ENCODE measurements at regions not wholly inside any gene's neighbourhood (a gene's known extent, or its start where the extent isn't known, plus 50 kb on each side); places are given as distances from the start of the nearest gene placed in this dataset.

DNA sequence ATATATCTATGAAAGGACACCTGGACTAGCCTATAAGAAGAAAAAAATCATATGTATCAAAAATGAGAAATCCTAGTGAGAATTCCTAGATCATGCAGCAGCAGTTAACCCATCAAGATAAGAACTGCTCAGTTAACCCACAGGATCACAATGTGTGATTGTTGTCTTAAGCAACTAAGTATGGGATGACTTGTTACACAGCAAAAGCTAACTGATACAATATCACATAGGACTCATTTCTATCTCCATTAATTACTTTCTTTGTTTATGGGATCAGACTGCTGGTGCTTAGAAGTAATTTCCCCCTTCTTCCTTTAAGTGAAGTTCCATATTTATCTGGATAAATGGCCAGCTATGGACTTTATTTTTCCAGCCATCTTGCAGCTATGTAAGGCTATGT, 280.8 kb upstream of the MARCKS start (continued):
- no peak for TF ChIP-seq JUNB (IDR thresholded peaks at IDR 0.05)
- TF ChIP-seq, protein P1, sequence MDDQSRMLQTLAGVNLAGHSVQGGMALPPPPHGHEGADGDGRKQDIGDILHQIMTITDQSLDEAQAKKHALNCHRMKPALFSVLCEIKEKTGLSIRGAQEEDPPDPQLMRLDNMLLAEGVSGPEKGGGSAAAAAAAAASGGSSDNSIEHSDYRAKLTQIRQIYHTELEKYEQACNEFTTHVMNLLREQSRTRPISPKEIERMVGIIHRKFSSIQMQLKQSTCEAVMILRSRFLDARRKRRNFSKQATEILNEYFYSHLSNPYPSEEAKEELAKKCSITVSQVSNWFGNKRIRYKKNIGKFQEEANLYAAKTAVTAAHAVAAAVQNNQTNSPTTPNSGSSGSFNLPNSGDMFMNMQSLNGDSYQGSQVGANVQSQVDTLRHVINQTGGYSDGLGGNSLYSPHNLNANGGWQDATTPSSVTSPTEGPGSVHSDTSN (IDR thresholded peaks at IDR 0.05) = no peak

DNA sequence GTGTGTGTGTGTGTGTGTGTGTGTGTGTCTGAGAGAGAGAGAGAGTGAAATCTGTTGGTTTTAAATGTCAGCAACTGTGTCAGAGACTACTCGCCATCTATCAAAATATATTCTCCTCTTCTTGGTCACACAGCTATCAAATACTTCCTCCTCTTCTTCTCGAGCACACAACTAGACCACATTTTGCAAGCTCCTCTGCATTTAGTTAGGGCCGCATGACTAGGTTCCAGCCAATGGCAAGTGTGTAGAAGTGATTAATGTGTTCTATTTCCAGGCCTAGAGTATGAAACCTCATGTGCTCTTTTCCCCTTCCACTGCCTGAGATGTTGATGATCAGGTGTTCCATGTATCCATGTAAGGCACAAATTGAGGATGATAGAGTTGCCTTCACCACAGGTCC, 278.5 kb upstream of the MARCKS start:
- ChIA-PET POLR2A (no interaction called here), CTCF (no interaction called here)
- no peaks in the 10 kb centered on the region for H3K4me1 ChIP-seq
- FAIRE-seq (no peak), ATAC-seq (no peak), DNase-seq (ENCODE audit: low read depth in 1 of 2, low spot score in 1 of 2) (no peak)
- no peak overlapping the region for H3K4me3 ChIP-seq
- no peak overlapping the region for H3K27ac ChIP-seq
- 76% methylated on average over 3 of the region's 3 CpGs for WGBS (ENCODE audit: missing lambda C conversion rate)
- peaks cover 3% of the 10 kb centered on the region; the same call in 2 of the 3 replicates for H3K9me3 ChIP-seq
- H3K4me2 ChIP-seq = no peak overlapping the region
- TF ChIP-seq BHLHE40 (IDR thresholded peaks at IDR 0.05; ENCODE audit: low read depth, low read length) = no peak

DNA sequence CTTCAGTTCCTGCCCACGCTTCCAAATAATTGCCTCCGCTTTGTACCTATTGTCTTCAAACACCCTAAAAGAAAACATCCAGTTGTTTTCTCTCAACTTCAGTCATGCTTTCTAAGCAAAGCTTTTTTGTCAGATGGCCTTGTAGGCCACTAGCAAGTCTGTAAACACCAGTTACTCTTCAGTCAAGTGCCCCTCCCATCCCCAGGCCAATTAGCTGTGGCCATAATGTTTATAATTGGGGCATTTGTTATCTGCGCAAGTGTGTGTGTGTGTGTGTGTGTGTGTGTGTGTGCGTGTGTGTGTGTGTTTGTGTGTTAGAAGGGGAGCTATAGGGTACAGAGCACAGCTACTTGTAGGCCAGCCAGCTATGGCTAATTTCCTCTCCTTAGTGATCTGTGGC, 272.4 kb upstream of the MARCKS start:
- Histone ChIP-seq H3K9me3 (no peaks in the 10 kb centered on the region), H3K27ac (no peak overlapping the region), H3K4me1 (0 out of 3 replicates have a peak, but pooled peaks cover 5% of the 10 kb centered on the region), H3K4me3 (no peak overlapping the region), H3K4me2 (no peak overlapping the region)
- FAIRE-seq (no peak), ATAC-seq (no peak), DNase-seq (ENCODE audit: low read depth in 1 of 2, low spot score in 1 of 2) (no peak)
- 94% methylated on average over 4 of the region's 4 CpGs for WGBS (ENCODE audit: missing lambda C conversion rate)
- TF ChIP-seq, protein P2, sequence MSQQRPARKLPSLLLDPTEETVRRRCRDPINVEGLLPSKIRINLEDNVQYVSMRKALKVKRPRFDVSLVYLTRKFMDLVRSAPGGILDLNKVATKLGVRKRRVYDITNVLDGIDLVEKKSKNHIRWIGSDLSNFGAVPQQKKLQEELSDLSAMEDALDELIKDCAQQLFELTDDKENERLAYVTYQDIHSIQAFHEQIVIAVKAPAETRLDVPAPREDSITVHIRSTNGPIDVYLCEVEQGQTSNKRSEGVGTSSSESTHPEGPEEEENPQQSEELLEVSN (IDR thresholded peaks at IDR 0.05; ENCODE audit: borderline replicate concordance, low read depth) = no peak
- TF ChIP-seq RNF2 (IDR thresholded peaks at IDR 0.05; ENCODE audit: borderline replicate concordance, low read depth) (no peak), CBX8 (IDR thresholded peaks at IDR 0.05) (no peak), SMC3 (IDR thresholded peaks at IDR 0.05) (no peak), POLR2AphosphoS2 (conservative IDR thresholded peaks at IDR 0.05; ENCODE audit: low read length) (no peak), FOSL2 (IDR thresholded peaks at IDR 0.05) (no peak), FOSL2 (CRISPR knock-in tag; IDR thresholded peaks at IDR 0.05) (no peak)
- TF ChIP-seq, protein P3, sequence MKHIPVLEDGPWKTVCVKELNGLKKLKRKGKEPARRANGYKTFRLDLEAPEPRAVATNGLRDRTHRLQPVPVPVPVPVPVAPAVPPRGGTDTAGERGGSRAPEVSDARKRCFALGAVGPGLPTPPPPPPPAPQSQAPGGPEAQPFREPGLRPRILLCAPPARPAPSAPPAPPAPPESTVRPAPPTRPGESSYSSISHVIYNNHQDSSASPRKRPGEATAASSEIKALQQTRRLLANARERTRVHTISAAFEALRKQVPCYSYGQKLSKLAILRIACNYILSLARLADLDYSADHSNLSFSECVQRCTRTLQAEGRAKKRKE (CRISPR knock-in tag; IDR thresholded peaks at IDR 0.05; ENCODE audit: low read depth) = no peak
- ChIA-PET CTCF (interaction anchor here (0.6 kb wide), 1 partner anchor 274 kb away, joined by 3 read pairs; no protein-coding TSS in a partner anchor), POLR2A (no interaction called here)

DNA sequence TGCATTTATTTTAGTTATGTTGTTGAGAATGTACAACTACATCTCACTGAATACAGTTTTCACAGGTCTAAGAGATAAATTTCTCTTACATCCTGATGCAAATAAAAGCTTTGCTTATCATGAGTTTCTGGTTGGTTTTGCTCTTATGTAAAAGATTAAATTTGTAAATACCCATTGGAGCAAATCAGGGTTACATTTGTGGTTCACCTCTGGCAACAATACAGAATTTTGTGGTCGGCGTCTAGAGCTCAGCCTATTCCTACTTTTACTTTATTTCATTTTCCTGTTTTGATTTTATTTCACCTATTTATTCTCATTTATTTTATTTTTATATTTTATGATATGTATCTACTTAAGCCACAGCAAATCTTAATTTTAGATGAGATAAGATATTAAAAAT, 271.9 kb upstream of the MARCKS start:
- no peak for FAIRE-seq
- H3K4me2 ChIP-seq = no peak overlapping the region
- WGBS (ENCODE audit: missing lambda C conversion rate) = 93% methylated on average over 2 of the region's 2 CpGs
- no peak for TF ChIP-seq TP53 (CRISPR knock-in tag; IDR thresholded peaks at IDR 0.05)
- TF ChIP-seq, protein P4, sequence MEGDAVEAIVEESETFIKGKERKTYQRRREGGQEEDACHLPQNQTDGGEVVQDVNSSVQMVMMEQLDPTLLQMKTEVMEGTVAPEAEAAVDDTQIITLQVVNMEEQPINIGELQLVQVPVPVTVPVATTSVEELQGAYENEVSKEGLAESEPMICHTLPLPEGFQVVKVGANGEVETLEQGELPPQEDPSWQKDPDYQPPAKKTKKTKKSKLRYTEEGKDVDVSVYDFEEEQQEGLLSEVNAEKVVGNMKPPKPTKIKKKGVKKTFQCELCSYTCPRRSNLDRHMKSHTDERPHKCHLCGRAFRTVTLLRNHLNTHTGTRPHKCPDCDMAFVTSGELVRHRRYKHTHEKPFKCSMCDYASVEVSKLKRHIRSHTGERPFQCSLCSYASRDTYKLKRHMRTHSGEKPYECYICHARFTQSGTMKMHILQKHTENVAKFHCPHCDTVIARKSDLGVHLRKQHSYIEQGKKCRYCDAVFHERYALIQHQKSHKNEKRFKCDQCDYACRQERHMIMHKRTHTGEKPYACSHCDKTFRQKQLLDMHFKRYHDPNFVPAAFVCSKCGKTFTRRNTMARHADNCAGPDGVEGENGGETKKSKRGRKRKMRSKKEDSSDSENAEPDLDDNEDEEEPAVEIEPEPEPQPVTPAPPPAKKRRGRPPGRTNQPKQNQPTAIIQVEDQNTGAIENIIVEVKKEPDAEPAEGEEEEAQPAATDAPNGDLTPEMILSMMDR (IDR thresholded peaks at IDR 0.05) = no peak
- TF ChIP-seq POLR2AphosphoS2 (conservative IDR thresholded peaks at IDR 0.05; ENCODE audit: low read length) = no peak
- TF ChIP-seq, protein P5, sequence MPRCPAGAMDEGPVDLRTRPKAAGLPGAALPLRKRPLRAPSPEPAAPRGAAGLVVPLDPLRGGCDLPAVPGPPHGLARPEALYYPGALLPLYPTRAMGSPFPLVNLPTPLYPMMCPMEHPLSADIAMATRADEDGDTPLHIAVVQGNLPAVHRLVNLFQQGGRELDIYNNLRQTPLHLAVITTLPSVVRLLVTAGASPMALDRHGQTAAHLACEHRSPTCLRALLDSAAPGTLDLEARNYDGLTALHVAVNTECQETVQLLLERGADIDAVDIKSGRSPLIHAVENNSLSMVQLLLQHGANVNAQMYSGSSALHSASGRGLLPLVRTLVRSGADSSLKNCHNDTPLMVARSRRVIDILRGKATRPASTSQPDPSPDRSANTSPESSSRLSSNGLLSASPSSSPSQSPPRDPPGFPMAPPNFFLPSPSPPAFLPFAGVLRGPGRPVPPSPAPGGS (IDR thresholded peaks at IDR 0.05) = no peak
- no peak for TF ChIP-seq CBX8 (IDR thresholded peaks at IDR 0.05)
- TF ChIP-seq, protein P6, sequence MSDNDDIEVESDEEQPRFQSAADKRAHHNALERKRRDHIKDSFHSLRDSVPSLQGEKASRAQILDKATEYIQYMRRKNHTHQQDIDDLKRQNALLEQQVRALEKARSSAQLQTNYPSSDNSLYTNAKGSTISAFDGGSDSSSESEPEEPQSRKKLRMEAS (IDR thresholded peaks at IDR 0.05) = no peak
- no peak for TF ChIP-seq HOXB13 (CRISPR knock-in tag; IDR thresholded peaks at IDR 0.05; ENCODE audit: low read depth)
- TF ChIP-seq, protein P7, sequence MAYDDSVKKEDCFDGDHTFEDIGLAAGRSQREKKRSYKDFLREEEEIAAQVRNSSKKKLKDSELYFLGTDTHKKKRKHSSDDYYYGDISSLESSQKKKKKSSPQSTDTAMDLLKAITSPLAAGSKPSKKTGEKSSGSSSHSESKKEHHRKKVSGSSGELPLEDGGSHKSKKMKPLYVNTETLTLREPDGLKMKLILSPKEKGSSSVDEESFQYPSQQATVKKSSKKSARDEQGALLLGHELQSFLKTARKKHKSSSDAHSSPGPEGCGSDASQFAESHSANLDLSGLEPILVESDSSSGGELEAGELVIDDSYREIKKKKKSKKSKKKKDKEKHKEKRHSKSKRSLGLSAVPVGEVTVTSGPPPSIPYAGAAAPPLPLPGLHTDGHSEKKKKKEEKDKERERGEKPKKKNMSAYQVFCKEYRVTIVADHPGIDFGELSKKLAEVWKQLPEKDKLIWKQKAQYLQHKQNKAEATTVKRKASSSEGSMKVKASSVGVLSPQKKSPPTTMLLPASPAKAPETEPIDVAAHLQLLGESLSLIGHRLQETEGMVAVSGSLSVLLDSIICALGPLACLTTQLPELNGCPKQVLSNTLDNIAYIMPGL (CRISPR knock-in tag; IDR thresholded peaks at IDR 0.05; ENCODE audit: borderline replicate concordance) = no peak
- TF ChIP-seq HOXA7 (CRISPR knock-in tag; IDR thresholded peaks at IDR 0.05) = no peak
- no peak for TF ChIP-seq ZC3H11A (IDR thresholded peaks at IDR 0.05)
- DNase-seq (ENCODE audit: low read depth in 1 of 2, low spot score in 1 of 2) = no peak
- ChIA-PET POLR2A (no interaction called here), CTCF (interaction anchor here (0.6 kb wide), 2 partner anchors 273 to 926 kb away, joined by 3 to 5 read pairs; no protein-coding TSS in a partner anchor)
- 0 out of 3 replicates have a peak, but pooled peaks cover 5% of the 10 kb centered on the region for H3K4me1 ChIP-seq
- H3K27ac ChIP-seq = no peak overlapping the region
- no peak for ATAC-seq
- H3K9me3 ChIP-seq = no peaks in the 10 kb centered on the region
- H3K4me3 ChIP-seq = no peak overlapping the region

Measured in A549 (cell line).